Epidermal melanocyte (primary cell): ENCODE measurements at regions not wholly inside any gene's neighbourhood (a gene's known extent, or its start where the extent isn't known, plus 50 kb on each side); places are given as distances from the start of the nearest gene placed in this dataset.

ENCODE experiments used
- DNase-seq: peaks from one replicate; pipeline ENCODE4 v3.0.0; 2011; ENCODE audit warnings: low spot score; ENCODE audit not compliant: insufficient read length

GRCh38 chr15:95228856-95229555 lies 997.6 kb downstream of the MCTP2 start:
- DNase-seq: no peak

- no peak for DNase-seq
Measured at GRCh38 chr15:95235033-95235432, 1003.7 kb downstream of the MCTP2 start.

GRCh38 chr15:95247071-95247984 lies 1016.0 kb downstream of the MCTP2 start:
- peak; percentile 36 for DNase-seq

- DNase-seq: no peak
Measured at GRCh38 chr15:95249524-95249923, 1018.2 kb downstream of the MCTP2 start.

GRCh38 chr15:95252404-95252803 lies 1021.0 kb downstream of the MCTP2 start:
- DNase-seq: no peak

GRCh38 chr15:95254263-95254662 lies 1022.9 kb downstream of the MCTP2 start:
- no peak for DNase-seq

- no peak for DNase-seq
Measured at GRCh38 chr15:95259513-95259912, 1028.2 kb downstream of the MCTP2 start.

GRCh38 chr15:95259965-95260364 lies 1028.6 kb downstream of the MCTP2 start:
- DNase-seq: no peak

GRCh38 chr15:95260856-95261255 lies 1029.5 kb downstream of the MCTP2 start:
- no peak for DNase-seq

GRCh38 chr15:95261546-95261945 lies 1030.2 kb downstream of the MCTP2 start:
- no peak for DNase-seq

GRCh38 chr15:95261968-95262367 lies 1030.6 kb downstream of the MCTP2 start:
- no peak for DNase-seq

- DNase-seq: no peak
Measured at GRCh38 chr15:95262866-95263564, 1031.7 kb downstream of the MCTP2 start.

GRCh38 chr15:95263751-95264150 lies 1032.4 kb downstream of the MCTP2 start:
- DNase-seq: no peak

- DNase-seq: no peak
Measured at GRCh38 chr15:95265419-95265997, 1034.1 kb downstream of the MCTP2 start.

GRCh38 chr15:95266451-95267061 lies 1035.2 kb downstream of the MCTP2 start:
- no peak for DNase-seq

- DNase-seq: no peak
Measured at GRCh38 chr15:95267481-95267880, 1036.1 kb downstream of the MCTP2 start.

- no peak for DNase-seq
Measured at GRCh38 chr15:95269242-95270183, 1038.2 kb downstream of the MCTP2 start.

GRCh38 chr15:95274101-95274500 lies 1042.7 kb downstream of the MCTP2 start:
- no peak for DNase-seq

GRCh38 chr15:95277266-95277665 lies 1045.9 kb downstream of the MCTP2 start:
- DNase-seq: no peak
